ENCODE measurements at regions not wholly inside any gene's neighbourhood (a gene's known extent, or its start where the extent isn't known, plus 50 kb on each side); places are given as distances from the start of the nearest gene placed in this dataset.

DNA sequence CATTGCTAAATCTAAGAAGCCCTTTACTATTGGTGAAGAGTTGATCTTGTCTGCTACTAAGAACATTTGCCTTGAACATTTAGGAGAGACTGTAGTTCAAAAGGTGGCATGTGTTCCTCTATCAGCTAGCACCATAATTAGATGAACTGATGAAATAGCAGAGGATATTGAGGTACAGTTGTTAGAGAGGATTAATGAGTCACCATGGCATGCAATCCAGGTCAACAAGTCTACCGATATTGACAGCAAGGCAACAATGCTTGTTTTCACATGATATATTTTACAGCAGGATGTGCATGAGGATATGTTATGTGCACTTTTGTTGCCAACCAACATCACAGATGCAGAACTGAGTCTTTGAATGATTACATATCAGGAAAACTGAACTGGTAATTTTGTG is 134.3 kb upstream of the CDH9 start:
- TF ChIP-seq, protein P1, sequence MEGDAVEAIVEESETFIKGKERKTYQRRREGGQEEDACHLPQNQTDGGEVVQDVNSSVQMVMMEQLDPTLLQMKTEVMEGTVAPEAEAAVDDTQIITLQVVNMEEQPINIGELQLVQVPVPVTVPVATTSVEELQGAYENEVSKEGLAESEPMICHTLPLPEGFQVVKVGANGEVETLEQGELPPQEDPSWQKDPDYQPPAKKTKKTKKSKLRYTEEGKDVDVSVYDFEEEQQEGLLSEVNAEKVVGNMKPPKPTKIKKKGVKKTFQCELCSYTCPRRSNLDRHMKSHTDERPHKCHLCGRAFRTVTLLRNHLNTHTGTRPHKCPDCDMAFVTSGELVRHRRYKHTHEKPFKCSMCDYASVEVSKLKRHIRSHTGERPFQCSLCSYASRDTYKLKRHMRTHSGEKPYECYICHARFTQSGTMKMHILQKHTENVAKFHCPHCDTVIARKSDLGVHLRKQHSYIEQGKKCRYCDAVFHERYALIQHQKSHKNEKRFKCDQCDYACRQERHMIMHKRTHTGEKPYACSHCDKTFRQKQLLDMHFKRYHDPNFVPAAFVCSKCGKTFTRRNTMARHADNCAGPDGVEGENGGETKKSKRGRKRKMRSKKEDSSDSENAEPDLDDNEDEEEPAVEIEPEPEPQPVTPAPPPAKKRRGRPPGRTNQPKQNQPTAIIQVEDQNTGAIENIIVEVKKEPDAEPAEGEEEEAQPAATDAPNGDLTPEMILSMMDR (IDR thresholded peaks at IDR 0.05), result no peak
- DNase-seq (ENCODE audit: low spot score) (no peak), ATAC-seq (ENCODE audit: low FRiP score) (no peak)

- DNase-seq (ENCODE audit: low spot score), result no peak
- ATAC-seq (ENCODE audit: low FRiP score), result no peak
- TF ChIP-seq, protein P1 (IDR thresholded peaks at IDR 0.05), result no peak
Observed at GRCh38 chr5:27171761-27172261, 133.4 kb upstream of the CDH9 start.

- TF ChIP-seq, protein P1 (IDR thresholded peaks at IDR 0.05), result no peak
- ATAC-seq (ENCODE audit: low FRiP score) (no peak), DNase-seq (ENCODE audit: low spot score) (no peak)
Observed at GRCh38 chr5:27158775-27159174, 120.4 kb upstream of the CDH9 start.

DNA sequence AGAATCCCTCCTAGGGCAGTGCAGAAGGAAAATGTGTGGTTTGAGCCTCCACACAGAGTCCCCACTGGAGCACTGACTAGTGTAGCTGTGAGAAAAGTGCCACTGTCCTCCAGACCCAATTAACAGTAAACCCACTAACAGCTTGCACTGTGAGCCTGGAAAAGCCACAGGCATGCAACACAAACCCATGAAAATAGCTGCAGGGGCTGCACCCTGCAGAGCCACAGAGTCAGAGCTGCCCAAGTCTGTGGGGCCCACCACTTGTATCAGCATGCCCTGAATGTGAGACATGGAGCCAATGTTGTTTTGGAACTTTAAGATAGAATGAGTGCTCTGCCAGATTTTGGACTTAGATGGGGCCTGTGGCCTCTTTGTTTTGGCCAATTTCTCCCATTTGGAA is 119.8 kb upstream of the CDH9 start:
- TF ChIP-seq, protein P1 (IDR thresholded peaks at IDR 0.05), result no peak
- no peak for ATAC-seq (ENCODE audit: low FRiP score)
- no peak for DNase-seq (ENCODE audit: low spot score)

DNA sequence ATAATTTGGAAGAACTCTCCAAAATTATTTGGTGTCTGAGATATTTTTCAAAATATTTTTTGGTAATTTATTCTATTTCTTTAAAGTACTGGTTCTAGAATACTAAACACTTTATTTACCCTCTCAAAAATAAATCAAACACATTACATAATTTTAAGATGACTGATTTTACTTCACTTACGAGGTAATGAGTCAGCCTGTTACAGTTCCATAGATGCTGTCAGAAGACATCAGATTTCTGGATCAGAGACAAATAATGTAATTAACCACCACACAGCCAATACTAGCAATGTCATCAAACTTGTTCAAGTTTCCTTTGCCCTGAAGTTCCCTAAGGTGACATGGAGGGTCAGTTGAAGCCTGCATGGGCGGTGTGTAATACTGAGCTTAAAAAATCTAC is 106.1 kb upstream of the CDH9 start:
- no peak for DNase-seq (ENCODE audit: low spot score)
- TF ChIP-seq, protein P1 (IDR thresholded peaks at IDR 0.05), result no peak
- ATAC-seq (ENCODE audit: low FRiP score), result no peak

GRCh38 chr5:27140831-27141230 is 102.4 kb upstream of the CDH9 start:
- no peak for ATAC-seq (ENCODE audit: low FRiP score)

GRCh38 chr5:27130587-27130986 is 92.2 kb upstream of the CDH9 start:
- TF ChIP-seq, protein P1 (IDR thresholded peaks at IDR 0.05), result no peak
- ATAC-seq (ENCODE audit: low FRiP score), result no peak
- no peak for DNase-seq (ENCODE audit: low spot score)

More at GRCh38 chr5:27140831-27141230, 102.4 kb upstream of the CDH9 start:
- TF ChIP-seq, protein P1 (IDR thresholded peaks at IDR 0.05), result no peak
- no peak for DNase-seq (ENCODE audit: low spot score)
